HG03066 (cell line): ENCODE measurements at regions not wholly inside any gene's neighbourhood (a gene's known extent, or its start where the extent isn't known, plus 50 kb on each side); places are given as distances from the start of the nearest gene placed in this dataset.
"Not testable (repeated sequence)": the region's sequence is repeated elsewhere in the genome, so short reads cannot be mapped to it uniquely, and the experiment has no call there.

ENCODE experiments used
- ATAC-seq: cut with Tn5 transposase; IDR thresholded peaks from one replicate; pipeline ENCODE4 v1.9.1; 2021; ENCODE audit warnings: low read depth; ENCODE audit not compliant: unreplicated experiment

DNA sequence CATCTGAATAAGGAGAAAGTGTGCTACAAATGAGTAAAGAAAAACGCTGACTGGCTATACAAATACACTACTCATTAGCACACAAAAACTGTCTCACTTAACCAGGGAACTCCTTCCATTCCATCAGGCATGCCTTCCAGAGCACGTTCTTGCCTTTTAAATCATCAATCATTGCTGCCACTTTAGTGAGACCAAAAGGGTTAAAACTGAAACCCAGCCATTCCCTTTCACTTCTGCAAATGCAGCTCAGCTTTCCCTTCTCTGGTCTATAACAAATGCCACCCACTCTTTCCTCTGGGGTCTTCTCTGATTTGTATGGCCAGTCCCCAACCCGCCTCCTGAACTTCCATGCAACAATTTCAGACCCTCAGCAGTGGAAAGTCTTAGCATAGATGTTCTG lies 231.5 kb downstream of the TRIML1 start:
- no peak for ATAC-seq

DNA sequence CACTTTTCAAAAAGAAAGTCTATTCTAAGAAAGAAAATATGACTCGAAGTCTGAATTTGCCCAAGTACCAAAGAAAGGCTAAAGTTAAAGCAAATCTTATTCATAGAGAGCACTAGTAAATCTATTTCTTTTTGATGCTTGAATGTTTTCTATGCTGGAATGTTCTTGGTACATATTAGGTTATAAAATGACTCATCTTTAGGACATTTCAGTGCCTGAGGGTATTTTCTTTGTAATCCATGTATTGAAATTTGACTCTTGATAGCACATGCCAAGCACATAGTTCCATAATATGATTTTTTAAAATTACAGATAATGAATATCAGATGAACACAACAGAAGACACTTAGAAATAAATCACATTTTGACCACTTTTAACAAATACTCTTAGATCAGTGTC lies 232.8 kb downstream of the TRIML1 start:
- ATAC-seq = no peak

DNA sequence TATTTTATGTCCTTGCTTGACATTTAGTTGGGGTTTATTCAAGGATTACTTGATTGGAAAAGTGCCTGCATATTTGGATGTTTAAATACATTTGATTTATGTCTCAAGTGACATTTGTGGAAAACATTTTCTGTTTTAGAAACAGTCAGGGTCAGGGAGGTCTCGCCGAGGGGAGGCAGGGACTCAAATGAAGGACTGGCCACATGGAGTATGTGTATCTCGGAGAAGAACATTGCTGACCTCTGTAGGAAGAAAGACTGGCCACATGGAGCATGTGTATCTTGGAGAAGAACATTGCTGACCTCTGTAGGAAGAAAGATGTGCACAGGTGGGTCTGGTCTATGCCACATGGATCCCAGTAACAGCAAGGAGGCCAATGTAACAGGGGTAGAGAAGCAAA lies 233.6 kb downstream of the TRIML1 start:
- ATAC-seq = no peak

GRCh38 chr4:188374871-188375270 lies 235.6 kb downstream of the TRIML1 start:
- no peak for ATAC-seq

GRCh38 chr4:188377816-188378215 lies 238.6 kb downstream of the TRIML1 start:
- no peak for ATAC-seq

GRCh38 chr4:188383180-188383579 lies 243.9 kb downstream of the TRIML1 start:
- ATAC-seq = no peak

DNA sequence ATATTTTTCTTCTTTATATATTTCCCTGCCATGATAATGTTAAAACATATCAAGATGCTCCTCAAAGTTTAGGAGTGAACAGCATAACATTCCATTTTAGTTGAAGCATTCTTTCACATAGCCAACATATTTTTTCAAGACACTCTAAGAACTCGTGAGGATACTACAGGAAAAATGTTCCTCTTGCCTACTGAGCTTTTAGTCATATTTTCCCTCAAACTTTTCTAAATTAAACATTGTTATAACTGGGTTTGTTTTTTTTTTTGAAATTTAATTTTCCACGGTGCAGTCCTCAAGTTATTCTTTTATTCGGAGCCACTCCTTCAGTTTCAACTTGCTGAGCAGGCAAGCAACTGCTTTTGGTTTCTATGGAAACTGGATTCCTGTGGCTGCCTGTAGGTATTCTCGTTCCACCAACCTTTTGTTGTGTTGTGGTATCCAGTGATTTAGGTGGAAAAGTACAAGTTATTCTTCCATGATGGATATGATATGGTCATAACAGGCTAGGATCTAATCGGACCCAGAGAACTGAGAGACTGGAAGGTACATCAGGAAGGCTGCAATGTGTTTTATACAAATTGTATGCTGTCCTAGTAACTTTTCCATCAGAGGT lies 248.0 kb downstream of the TRIML1 start:
- ATAC-seq = no peak

- not testable (repeated sequence) for ATAC-seq
Measured at GRCh38 chr4:188391349-188391748, 252.1 kb downstream of the TRIML1 start.

DNA sequence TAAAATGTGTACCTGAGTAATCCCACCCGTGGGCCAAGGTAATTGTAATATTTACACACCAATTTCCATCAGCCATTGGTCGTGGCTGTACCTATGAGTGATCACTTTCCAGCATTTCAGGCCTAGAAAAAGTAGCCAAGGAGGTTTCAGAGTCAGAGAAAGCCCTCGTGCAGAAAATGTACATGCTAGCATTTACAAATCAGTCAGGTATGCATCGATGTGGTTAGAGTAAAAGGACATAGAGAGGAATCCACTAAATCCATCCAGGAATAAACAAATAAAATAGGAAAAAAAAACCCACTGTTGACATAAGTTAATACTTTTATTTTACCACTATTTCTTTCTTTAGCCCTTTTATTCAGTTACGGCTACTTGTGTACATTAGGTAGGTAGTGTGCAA lies 256.8 kb downstream of the TRIML1 start:
- ATAC-seq = no peak

- no peak for ATAC-seq
Measured at GRCh38 chr4:188399834-188400233, 260.6 kb downstream of the TRIML1 start.

DNA sequence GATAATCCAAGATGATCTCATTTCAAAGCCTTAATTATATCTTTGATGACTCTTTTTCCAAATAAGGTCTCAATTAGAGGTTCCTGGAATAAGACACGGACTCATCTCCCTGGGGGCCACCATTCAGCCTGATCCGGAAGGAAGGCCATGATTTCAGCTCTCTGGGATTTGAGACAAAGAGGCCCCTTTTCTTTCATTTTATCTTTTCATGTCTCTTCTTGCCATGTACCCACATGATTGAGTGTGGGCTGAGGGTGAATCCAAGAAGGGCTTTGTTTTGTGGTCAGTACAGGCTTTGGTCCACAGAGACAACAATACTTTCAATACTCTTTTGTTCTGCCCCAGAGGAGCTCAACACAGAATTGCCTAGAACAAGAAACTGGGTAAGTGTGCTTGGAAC lies 261.2 kb downstream of the TRIML1 start:
- no peak for ATAC-seq

DNA sequence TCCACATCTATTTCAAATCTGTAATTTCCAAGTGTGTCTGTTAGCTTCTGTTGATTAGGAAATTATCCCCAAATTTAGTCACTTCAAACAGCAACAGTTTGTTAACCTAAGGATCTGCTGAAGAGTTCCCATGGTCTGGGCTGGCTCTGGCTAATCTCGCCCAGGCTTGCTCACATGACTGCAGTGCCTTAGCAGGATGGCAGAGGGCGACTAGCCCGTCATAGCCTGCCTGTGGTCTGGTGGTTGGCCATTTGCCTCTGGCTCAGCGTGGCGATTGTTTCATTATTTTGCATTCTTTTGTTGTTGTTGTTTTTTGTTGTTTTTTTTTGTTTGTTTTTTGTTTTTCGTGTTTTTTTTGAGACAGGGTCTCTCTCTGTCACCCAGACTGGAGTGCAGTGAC lies 264.0 kb downstream of the TRIML1 start:
- ATAC-seq = no peak

DNA sequence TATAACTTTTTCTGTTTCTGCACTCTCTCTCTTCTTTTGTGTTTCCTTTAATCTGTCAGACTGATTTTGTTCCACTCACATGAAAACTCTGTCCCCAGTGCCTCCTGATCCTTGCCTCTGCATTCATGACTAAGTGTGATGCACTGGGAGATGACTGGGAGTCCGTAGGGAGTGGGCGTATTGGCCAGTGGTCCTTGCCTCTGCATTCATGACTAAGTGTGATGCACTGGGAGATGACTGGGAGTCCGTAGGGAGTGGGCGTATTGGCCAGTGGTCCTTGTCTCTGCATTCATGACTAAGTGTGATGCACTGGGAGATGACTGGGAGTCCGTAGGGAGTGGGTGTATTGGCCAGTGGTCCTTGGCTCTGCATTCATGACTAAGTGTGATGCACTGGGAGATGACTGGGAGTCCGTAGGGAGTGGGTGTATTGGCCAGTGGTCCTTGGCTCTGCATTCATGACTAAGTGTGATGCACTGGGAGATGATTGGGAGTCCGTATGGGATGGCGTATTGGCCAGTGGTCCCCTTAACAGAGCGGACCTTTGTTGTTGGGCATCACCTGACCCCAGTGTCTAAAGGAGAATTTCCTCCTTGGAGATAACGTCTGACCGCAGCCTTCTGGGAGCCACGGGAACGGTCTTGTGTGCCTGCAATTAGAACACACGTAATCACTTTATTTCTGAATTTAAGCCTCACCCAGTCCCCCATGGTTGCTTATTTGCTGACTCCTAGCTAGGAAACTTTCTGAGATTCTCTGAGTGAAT lies 266.0 kb downstream of the TRIML1 start:
- not testable (repeated sequence) for ATAC-seq

DNA sequence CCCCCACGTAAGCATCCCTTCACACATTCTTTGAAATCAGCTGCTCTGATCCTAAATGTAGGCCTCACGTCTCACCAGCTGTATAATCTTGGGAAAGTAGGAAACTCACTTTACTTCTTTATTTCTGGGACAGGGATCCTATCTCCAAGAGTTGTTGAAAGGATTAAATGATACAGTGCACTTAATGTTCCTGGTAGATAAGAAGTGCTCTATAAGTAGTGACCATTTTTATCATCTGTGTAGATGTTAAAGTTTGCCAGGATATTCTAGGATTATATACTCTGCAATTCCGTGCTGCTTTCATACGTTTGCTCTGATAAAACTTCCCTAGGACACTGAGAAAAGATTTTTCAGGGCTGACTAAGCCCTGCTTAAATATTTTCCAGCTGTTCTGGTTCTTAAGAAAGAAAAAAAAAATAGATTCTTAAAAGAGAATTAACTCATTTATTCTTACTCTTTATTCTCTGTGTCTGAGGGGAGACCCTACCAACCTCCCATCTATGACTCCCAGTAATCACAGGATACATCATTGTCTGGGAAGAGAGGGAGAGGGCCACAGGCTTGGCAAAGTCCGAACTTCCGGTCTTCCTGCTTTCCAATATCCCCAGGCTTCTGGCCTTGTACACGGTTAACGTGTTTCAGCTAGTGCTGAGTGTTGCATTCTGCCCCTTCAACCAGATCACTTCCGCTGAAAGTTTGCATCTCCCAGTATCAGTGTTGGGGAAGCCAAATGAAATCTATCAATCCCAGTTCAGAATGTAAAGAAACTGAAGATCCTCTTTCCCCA lies 269.2 kb downstream of the TRIML1 start:
- ATAC-seq = no peak

DNA sequence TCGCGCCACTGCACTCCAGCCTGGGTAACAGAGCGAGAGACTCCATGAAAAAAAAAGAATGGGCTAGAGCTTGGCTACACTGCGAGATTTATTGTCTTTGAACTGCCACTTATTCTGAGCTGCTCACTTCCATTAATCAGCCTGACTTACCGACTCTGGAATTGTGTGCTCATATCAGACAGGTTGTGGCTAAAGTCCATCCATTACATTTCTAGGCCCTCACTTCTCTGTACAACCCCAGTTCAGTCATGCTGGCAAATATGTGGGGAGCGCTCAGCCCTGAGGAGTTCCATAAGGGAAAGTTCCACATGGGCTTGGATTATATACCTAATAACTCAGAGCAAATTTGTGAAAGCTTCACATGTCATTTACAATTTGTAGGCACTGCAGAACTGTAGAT lies 270.6 kb downstream of the TRIML1 start:
- no peak for ATAC-seq

DNA sequence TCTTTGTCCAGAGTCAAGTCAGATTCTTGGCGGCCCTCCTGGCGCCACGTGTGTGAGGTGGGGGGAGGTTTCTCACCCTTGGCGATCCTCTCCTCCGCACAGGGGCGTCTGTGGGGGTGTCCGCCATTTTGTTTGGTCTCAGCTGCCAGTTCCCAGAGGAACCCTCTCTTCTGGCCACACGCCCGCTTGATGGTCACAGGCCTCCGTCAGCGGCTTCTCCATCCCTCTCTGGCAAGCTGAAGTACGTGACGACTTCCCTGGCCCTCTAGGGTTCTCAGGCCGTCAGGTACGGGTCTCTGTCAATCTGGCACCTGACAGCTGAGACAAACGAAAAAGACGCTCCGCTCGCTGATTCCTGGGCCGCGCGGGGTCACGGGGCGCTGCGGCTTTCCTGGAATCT lies 272.6 kb downstream of the TRIML1 start:
- ATAC-seq = no peak

- ATAC-seq = no peak
Measured at GRCh38 chr4:188412499-188412898, 273.3 kb downstream of the TRIML1 start.

DNA sequence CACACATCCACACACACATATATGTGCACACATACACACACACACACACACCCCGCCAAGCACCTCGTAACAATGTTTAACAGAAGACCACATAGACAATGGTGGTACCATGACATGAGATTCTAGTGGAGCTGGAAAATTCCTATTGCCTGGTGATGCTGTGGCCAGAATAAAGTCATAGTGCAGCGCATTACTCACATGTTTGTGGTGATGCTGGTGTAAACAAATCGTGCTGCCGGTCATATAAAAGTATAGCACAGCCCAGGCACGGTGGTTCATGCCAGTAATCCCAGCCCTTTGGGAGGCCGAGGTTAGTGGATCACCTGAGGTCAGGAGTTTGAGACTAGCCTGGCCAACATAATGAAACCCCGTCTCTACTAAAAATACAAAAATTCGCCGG lies 275.2 kb downstream of the TRIML1 start:
- ATAC-seq = no peak

- ATAC-seq = no peak
Measured at GRCh38 chr4:188417181-188417580, 277.9 kb downstream of the TRIML1 start.

DNA sequence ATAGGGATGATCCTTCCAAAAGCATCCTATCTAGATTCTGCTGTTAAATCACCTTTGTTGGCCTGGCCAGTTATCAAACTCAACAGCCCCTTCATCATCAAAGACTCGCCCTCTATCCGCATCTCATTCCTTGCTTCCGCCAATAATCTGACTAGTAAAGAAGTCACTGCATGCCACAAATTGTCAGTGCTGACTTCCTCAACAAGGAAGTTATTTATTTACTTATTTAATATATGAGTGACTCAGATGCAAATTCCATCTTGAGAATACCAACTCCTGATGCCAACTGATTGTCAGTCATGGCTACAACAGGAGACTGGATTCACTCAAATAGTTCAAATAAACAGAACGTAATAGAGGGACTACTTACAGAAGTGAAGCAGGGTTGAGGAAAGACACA lies 283.8 kb downstream of the TRIML1 start:
- ATAC-seq = no peak

DNA sequence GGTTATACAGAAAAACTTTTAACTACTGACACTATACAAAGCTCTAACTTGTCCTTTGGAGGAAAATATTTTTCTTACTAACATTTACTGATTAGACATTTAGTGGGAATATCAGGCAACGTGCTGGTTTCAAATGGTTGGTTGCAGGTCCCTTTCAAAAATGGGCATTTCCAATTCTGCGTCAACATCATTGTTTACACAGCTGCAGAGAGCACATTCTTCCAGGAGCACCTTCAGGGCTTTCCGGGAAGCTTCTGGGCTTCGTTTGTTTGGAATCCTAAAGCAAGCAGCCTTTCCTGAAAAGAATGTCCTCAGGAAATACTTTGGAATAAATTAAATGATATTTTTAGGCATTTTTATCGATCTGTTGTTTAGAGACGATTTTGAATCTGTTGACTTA lies 289.7 kb downstream of the TRIML1 start:
- ATAC-seq = no peak

GRCh38 chr4:188429965-188430364 lies 290.7 kb downstream of the TRIML1 start:
- no peak for ATAC-seq
